NCI-H82 treated with DMSO at 0.1 percent for 48 hours (cell line): ENCODE measurements at regions not wholly inside any gene's neighbourhood (a gene's known extent, or its start where the extent isn't known, plus 50 kb on each side); places are given as distances from the start of the nearest gene placed in this dataset.
"Not testable (repeated sequence)": the region's sequence is repeated elsewhere in the genome, so short reads cannot be mapped to it uniquely, and the experiment has no call there.

ENCODE experiments used
- DNase-seq: peaks from one replicate; lab custom pipeline; 2025; ENCODE audit not compliant: unreplicated experiment; lab: John Stamatoyannopoulos, UW

GRCh38 chr17:22131740-22132139 is 439.4 kb downstream of the KCNJ18 start:
- DNase-seq, result no peak

- DNase-seq, result no peak
Observed at GRCh38 chr17:22138861-22139469, 446.6 kb downstream of the KCNJ18 start.

DNA sequence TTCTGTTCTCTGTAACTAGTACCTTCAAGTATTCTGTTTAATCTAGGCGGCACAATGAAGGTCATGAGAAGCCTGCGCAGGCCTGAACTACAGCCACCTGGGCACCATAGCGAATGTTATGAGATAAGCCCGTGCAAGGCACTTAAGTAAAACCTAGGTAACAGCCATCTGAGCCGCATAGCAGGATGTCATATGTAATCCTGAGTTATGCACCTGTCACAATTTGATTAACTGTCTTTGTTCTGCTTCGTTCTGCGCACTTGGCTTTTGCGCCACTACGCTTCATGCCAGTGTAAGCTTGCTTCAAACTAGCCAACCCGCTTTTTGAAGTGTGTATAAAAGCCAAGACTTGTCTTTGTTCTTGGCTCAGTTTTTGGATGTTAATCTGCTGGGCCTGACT is 449.8 kb downstream of the KCNJ18 start:
- DNase-seq, result no peak

GRCh38 chr17:22145605-22146178 is 453.4 kb downstream of the KCNJ18 start:
- DNase-seq, result no peak

DNA sequence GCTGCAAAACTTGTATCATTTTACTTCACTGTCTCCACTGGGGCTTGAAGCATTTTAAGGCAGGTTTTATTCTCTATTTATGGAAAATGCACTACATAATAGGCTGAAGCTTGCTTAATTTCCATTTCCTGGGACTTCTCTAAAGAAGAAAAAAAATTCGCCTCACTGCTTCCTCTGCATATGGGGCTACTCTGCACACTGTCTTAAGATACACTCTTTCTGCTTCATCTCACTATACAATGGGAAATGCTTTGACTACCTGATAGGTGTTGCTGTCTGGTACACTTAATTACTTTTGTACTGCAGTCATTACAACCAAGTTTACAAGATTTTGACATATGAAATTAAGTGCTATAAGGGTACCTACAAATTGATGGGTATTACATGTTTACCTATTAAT is 466.0 kb downstream of the KCNJ18 start:
- no peak for DNase-seq

DNA sequence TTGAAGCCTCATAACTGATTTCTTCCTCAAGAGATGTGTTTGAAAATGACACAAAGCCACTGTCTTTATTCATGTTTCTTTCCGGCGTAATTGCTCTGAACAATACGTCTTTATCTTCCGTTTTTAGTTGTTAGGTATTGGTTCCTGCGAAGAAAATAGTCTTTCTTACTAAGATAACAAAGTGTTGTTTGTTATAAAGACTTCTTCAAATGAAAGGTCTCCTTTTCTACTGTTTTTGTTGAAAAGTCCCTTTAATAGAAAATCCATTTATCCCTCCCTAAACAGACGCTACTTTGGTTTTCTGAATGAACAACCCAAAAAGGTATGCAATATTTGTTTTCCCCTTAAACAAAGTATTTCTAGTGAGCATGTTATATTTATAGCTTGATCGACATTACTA is 469.1 kb downstream of the KCNJ18 start:
- DNase-seq, result no peak

- no peak for DNase-seq
Observed at GRCh38 chr17:22171631-22172030, 479.3 kb downstream of the KCNJ18 start.

- DNase-seq, result no peak
Observed at GRCh38 chr17:22193113-22193512, 500.8 kb downstream of the KCNJ18 start.

DNA sequence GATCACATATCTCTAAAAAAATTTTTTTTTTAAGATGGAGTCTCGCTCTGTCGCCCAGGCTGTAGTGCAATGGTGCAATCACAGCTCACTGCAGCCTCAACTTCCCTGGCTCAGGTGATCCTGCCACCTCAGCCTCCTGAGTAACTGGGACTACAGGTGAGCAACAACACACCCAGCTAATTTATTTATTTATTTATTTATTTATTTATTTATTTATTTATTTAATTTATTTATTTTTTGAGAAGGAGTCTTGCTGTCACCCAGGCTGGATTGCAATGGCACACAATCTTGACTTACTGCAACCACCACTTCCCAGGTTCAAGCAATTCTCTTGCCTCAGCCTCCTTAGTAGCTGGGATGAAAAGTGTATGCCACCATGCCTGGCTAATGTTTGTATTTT is 507.9 kb downstream of the KCNJ18 start:
- DNase-seq, result not testable (repeated sequence)

DNA sequence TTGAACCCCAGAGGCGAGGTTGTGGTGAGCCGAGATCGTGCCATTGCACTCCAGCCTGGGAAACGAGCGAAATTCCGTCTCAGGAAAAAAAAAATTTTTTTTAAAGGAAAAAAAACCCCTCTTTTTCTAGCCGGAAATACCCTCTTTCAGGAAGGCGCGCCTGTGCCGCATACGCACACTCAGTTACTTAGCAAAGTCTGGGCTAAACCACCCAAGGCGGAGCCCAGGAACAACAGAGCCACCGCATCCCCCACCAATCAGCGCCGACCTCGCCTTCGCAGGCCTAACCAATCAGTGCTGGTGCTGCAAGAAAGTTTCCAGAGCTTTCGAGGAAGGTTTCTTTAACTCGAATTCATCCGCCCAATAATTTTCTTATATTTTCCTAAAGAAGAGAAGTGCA is 510.4 kb downstream of the KCNJ18 start:
- no peak for DNase-seq

DNA sequence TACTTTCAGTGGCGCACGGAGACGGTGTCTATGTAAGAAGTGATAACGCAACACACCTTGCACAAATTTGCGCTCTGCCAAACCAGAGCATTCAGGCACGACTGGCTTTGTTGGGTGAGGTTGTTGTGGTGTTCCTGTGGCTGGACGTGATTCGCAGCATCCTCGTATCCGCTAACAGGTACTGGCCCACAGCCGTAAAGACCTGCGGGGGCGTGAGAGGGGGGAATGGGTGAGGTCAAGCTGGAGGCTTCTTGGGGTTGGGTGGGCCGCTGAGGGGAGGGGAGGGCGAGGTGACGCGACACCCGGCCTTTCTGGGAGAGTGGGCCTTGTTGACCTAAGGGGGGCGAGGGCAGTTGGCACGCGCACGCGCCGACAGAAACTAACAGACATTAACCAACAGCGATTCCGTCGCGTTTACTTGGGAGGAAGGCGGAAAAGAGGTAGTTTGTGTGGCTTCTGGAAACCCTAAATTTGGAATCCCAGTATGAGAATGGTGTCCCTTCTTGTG is 510.9 kb downstream of the KCNJ18 start:
- no peak for DNase-seq

GRCh38 chr17:22204076-22204475 is 511.8 kb downstream of the KCNJ18 start:
- not testable (repeated sequence) for DNase-seq

DNA sequence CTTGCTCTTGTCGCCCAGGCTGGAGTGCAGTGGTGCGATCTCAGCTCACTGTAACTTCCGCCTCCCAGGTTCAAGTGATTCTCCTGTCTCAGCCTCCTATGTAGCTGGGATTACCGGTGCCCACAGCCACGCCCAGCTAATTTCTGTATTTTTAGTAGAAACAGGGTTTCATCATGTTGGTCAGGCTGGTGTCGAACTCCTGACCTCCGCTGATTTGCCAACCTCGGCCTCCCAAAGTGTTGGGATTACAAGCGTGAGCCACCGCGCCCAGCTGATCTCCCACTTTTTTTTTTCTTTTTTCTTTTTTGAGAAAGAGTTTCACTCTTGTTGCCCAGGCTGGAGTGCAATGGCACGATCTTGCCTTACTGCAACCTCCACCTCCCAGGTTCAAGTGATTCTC is 517.9 kb downstream of the KCNJ18 start:
- not testable (repeated sequence) for DNase-seq

DNA sequence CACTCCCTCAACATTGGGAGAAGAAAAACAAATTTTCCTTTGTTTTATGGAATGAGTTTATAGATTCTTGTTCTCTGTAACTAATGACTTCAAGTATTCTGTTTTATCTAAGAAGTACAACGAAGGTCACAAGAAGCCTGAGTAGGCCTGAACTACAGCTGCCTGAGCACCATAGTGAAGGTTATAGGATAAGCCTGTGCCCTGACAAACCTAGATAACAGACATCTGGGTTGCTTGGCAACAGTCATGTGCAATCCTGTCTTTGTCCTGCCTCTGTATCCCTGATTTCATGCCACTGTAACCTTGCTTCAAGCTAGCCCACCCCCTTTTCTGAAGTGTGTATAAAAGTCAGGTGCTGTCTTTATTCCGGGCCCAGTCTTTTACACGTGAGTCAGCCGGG is 520.8 kb downstream of the KCNJ18 start:
- not testable (repeated sequence) for DNase-seq

DNA sequence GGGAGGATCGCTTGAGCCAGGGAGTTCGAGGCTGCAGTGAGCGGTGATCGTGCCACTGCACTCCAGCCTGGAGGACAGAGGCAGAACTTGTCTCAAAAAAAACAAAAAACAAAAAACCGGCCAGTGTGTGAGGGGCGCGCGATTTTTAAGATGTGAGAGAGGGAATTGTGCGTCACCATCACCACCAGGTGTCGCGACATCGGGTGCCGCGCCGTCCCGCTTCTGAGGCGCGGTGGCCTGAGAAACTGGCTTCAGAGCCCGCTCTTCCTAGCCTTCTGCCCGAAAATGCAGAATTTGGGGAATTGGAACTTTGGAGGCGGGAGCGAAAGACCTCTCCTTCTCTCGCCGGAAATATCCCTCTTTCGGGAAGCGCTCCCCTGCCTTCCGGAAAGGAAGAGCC is 524.8 kb downstream of the KCNJ18 start:
- no peak for DNase-seq

DNA sequence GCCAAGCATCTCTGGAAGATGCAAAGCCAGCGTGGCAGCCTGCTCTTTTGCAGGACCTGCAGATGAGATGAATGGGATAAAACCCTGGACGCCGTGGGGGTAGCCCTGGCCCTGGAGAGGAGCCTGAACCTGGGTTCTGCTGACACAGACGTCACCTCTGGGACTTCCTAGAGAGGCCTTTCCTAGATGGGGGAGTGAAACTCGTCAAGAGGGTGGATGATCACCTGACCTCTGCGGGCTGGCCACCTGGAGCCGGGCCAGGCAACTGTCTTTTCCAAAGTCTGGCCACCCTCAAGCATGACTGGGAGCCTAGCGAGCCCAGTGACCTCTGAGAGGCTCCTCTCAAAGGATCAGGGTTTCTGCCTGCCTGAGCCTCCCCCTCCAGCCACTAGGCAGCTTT is 529.0 kb downstream of the KCNJ18 start:
- DNase-seq, result no peak

GRCh38 chr17:22226477-22226876 is 534.2 kb downstream of the KCNJ18 start:
- not testable (repeated sequence) for DNase-seq

- not testable (repeated sequence) for DNase-seq
Observed at GRCh38 chr17:22226932-22227331, 534.6 kb downstream of the KCNJ18 start.

- DNase-seq, result not testable (repeated sequence)
Observed at GRCh38 chr17:22227699-22228553, 535.6 kb downstream of the KCNJ18 start.

GRCh38 chr17:22229821-22230220 is 537.5 kb downstream of the KCNJ18 start:
- DNase-seq, result not testable (repeated sequence)

DNA sequence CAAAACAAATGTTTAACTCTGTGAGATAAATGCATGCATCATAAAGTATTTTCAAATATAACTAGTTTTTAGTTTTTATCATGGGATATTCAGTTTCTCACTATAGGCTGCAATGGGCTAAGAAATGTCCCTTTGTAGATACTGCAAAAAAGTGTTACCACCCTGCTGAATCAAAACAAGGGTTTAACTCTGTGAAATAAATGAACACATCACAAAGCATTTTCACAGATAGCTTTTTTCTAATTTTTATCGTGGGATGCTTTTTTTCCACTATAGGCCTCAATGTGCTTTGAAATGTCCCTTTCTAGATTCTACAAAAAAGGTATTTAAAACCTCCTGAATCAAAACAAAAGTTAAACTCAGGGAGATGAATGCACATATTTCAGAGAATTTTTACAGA is 541.1 kb downstream of the KCNJ18 start:
- no peak for DNase-seq

DNA sequence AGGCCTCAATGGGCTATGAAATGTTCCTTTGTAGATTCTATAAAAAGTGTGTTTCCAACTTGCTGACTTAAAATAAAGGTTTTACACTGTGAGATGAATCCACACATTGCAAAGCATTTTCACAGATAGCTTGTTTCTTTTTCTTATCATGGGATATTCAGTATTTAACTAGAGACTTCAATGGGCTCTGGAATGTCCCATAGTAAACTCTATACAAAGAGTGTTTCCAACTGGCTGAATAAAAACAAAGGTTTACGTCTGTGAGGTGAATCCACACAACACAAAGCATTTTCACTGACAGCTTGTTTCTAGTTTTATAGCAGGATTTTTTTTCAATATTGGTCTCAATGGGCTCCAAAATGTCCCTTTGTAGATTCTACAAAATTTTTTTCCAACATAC is 550.1 kb downstream of the KCNJ18 start:
- DNase-seq, result no peak
